CD4-positive, alpha-beta T cell (primary cell): ENCODE measurements at regions not wholly inside any gene's neighbourhood (a gene's known extent, or its start where the extent isn't known, plus 50 kb on each side); places are given as distances from the start of the nearest gene placed in this dataset.

Experiments used
- ATAC-seq: fragments of 200-7000 bp; cut with Tn5 transposase; one replicate; pipeline ENCODE4 v1.10.0; 2022; ENCODE audit warnings: mild to moderate bottlenecking; ENCODE audit not compliant: poor library complexity
- CTCF ChIA-PET: fragments of 350-600 bp; sonication (Branson Sonifier 250); formaldehyde crosslinking; loops from one replicate; lab custom pipeline; 2021; ENCODE audit warnings: antibody characterized with exemption, inconsistent platforms; lab: Charles Lee
- POLR2A ChIA-PET: fragments of 350-600 bp; sonication (Branson Sonifier 250); formaldehyde crosslinking; loops from one replicate; lab custom pipeline; 2021; ENCODE audit warnings: antibody characterized with exemption, inconsistent platforms; lab: Charles Lee
- DNase-seq, 14 experiments: peaks; one replicate each; pipeline ENCODE4 v3.0.0-alpha.2; 2013 to 2020; ENCODE audit warnings: mixed read lengths in 2 of 14
- H3K27ac ChIP-seq, 2 donors: one replicate each; pipeline versions ENCODE4 v1.5.1 to v1.7.0; 2013; ENCODE audit warnings: low read length in 2 of 2, low read depth in 1 of 2, mild to moderate bottlenecking in 1 of 2
- H3K27me3 ChIP-seq, 2 experiments: 1 replicate in 1 of 2; 2 replicates in 1 of 2; pipeline versions ENCODE4 v1.6.1 to v1.7.0; 2013; ENCODE audit warnings: low read length in 2 of 2, control low read depth in 1 of 2, mild to moderate bottlenecking in 1 of 2, moderate library complexity in 1 of 2; ENCODE audit not compliant: insufficient read depth in 2 of 2, control insufficient read depth in 1 of 2
- H3K36me3 ChIP-seq: one replicate; pipeline ENCODE4 v1.6.1; 2013; ENCODE audit warnings: low read length, control low read depth; ENCODE audit not compliant: insufficient read depth
- H3K4me1 ChIP-seq: one replicate; pipeline ENCODE4 v1.6.1; 2013; ENCODE audit warnings: low read length, control low read depth; ENCODE audit not compliant: insufficient read depth
- H3K4me3 ChIP-seq: one replicate; pipeline ENCODE4 v1.5.1; 2013; ENCODE audit warnings: mild to moderate bottlenecking, low read length, moderate library complexity
- H3K9me3 ChIP-seq, 2 experiments: 1 replicate in 1 of 2; 2 replicates in 1 of 2; pipeline versions ENCODE4 v1.6.1 to v1.7.0; 2013; ENCODE audit warnings: low read length in 2 of 2, mild to moderate bottlenecking in 2 of 2, control low read depth in 1 of 2, moderate library complexity in 1 of 2; ENCODE audit not compliant: control insufficient read depth in 1 of 2, insufficient read depth in 1 of 2
- H3K27ac Mint-ChIP-seq: one replicate; pipeline ENCODE4 v1.8.0; 2020; ENCODE audit warnings: mixed read lengths
- H3K27me3 Mint-ChIP-seq: one replicate; pipeline ENCODE4 v1.8.0; 2021; ENCODE audit warnings: mixed read lengths
- H3K36me3 Mint-ChIP-seq: one replicate; pipeline ENCODE4 v1.8.0; 2021; ENCODE audit warnings: low read depth, mixed read lengths
- H3K4me1 Mint-ChIP-seq: one replicate; pipeline ENCODE4 v1.8.0; 2021; ENCODE audit warnings: low read depth, mixed read lengths
- H3K4me3 Mint-ChIP-seq: one replicate; pipeline ENCODE4 v1.8.0; 2020; ENCODE audit warnings: mild to moderate bottlenecking, mixed read lengths
- H3K9me3 Mint-ChIP-seq: one replicate; pipeline ENCODE4 v1.8.0; 2020; ENCODE audit warnings: mixed read lengths
- intact Hi-C, 2 experiments: fragments of 100-400 bp; cut with DNase I in 1 of 2; cut with micrococcal nuclease in 1 of 2; formaldehyde crosslinking; loops; one replicate each; pipeline versions ENCODE4 v1.15.1 to v1.9.0; 2023 to 2025; cut with DNase I, micrococcal nuclease
- TF ChIP-seq, protein P1 (sequence below): fragments of 200-600 bp; IDR thresholded peaks from one replicate; pipeline ENCODE4 v1.8.0; 2022; ENCODE audit warnings: antibody characterized with exemption, mild to moderate bottlenecking

DNA sequence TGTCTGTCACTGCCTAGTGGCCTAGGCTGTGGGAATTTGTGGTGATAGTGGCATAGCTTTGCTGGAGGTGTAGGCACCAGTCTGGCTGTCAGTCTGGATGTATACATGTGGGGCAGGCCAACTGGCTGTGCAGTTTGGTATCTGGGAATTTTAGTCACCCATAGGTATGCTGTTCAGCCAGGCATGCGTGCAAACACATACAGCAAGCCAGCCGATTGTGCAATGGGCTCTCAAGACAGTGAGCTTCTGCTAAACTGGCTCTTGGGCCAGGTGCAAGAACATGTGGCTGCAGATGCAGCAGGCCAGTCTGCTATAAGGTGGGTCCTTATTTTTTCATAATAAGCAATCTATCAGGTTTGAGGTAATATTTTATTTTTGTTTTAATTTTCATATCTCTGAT lies 87.1 kb upstream of the PLSCR5 start:
- no peak for ATAC-seq
- Mint-ChIP-seq H3K36me3 (no peaks in the 10 kb centered on the region), H3K4me3 (no peak overlapping the region), H3K27me3 (no peaks in the 10 kb centered on the region), H3K27ac (no peak overlapping the region), H3K9me3 (peaks cover 20% of the 10 kb centered on the region), H3K4me1 (no peaks in the 10 kb centered on the region)
- Histone ChIP-seq H3K4me1 (no peaks in the 10 kb centered on the region), H3K4me3 (no peak overlapping the region), H3K9me3 (peaks cover 0 to 3% of the 10 kb centered on the region in 2 experiments), H3K36me3 (no peaks in the 10 kb centered on the region), H3K27ac (no peak overlapping the region), H3K27me3 (no peaks in the 10 kb centered on the region)
- POLR2A ChIA-PET: no interaction called here
- CTCF ChIA-PET: no interaction called here
- intact Hi-C loops: no loop called here
- TF ChIP-seq, protein P1, sequence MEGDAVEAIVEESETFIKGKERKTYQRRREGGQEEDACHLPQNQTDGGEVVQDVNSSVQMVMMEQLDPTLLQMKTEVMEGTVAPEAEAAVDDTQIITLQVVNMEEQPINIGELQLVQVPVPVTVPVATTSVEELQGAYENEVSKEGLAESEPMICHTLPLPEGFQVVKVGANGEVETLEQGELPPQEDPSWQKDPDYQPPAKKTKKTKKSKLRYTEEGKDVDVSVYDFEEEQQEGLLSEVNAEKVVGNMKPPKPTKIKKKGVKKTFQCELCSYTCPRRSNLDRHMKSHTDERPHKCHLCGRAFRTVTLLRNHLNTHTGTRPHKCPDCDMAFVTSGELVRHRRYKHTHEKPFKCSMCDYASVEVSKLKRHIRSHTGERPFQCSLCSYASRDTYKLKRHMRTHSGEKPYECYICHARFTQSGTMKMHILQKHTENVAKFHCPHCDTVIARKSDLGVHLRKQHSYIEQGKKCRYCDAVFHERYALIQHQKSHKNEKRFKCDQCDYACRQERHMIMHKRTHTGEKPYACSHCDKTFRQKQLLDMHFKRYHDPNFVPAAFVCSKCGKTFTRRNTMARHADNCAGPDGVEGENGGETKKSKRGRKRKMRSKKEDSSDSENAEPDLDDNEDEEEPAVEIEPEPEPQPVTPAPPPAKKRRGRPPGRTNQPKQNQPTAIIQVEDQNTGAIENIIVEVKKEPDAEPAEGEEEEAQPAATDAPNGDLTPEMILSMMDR: no peak
- no peak for DNase-seq

DNA sequence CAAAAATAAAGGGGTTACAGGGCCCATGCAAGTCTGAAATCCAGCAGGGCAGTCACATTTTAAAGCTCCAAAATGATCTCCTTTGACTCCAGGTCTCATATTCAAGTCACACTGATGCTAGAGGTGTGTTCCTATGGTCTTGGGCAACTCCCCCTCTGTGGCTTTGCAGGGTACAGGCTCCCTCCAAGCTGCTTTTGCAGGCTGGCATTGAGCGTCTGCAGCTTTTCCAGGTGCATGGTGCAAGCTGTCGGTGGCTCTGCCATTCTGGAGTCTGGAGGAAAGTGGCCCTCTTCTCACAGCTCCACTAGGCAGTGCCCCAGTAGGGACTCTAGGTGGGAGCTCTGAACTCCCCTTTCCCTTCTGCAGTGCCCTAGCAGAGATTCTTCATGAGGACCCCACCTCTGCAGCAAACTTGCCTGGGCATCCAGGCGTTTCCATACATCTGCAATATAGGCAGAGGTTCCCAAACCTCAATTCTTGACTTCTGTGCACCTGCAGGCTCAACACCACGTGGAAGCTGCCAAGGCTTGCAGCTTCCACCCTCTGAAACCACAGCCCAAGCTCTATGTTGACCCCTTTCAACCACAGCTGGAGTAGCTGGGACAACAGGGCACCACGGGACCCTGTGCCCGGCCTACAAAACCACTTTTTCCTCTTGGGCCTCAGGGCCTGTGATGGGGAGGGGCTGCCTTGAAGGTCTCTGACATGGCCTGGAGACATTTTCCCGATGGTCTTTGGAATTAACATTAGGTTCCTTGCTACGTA lies 80.1 kb upstream of the PLSCR5 start:
- H3K36me3 ChIP-seq: no peaks in the 10 kb centered on the region
- CTCF ChIA-PET: no interaction called here
- Mint-ChIP-seq H3K4me3 (no peak overlapping the region), H3K9me3 (peaks cover 7% of the 10 kb centered on the region), H3K27ac (no peak overlapping the region), H3K36me3 (no peaks in the 10 kb centered on the region), H3K4me1 (no peaks in the 10 kb centered on the region), H3K27me3 (no peaks in the 10 kb centered on the region)
- ATAC-seq (no peak), DNase-seq (no peak)
- H3K9me3 ChIP-seq: peaks cover 0 to 3% of the 10 kb centered on the region in 2 experiments
- POLR2A ChIA-PET: no interaction called here
- H3K4me1 ChIP-seq: no peaks in the 10 kb centered on the region
- TF ChIP-seq, protein P1: no peak
- no peak overlapping the region for H3K4me3 ChIP-seq
- no peaks in the 10 kb centered on the region for H3K27me3 ChIP-seq
- no peak overlapping the region for H3K27ac ChIP-seq
- intact Hi-C loops: no loop called here

DNA sequence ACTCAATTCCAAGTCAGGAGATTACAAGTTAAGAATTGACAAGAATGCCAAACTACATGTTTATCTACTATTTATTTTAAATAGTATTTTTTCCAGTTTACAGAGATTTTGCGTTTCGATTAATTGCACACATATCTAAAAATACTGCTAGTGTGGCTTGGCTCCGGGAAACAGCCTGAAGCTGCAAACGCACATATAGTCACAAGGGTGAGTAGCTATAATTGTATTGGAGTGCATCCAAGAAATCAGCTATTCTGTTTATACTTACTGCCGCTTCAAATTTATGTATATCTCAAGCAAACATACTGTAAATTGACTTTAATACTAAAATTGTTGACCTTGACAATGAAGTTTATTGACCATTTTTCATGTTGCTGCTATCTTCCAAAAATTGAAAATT lies 77.0 kb upstream of the PLSCR5 start:
- ATAC-seq: no peak
- H3K27me3 Mint-ChIP-seq: no peaks in the 10 kb centered on the region
- no peaks in the 10 kb centered on the region for H3K4me1 Mint-ChIP-seq
- Histone ChIP-seq H3K36me3 (no peaks in the 10 kb centered on the region), H3K4me1 (no peaks in the 10 kb centered on the region), H3K4me3 (no peak overlapping the region), H3K27ac (no peak overlapping the region), H3K27me3 (no peaks in the 10 kb centered on the region), H3K9me3 (peaks cover 0 to 3% of the 10 kb centered on the region in 2 experiments)
- POLR2A ChIA-PET: no interaction called here
- intact Hi-C loops: no loop called here
- H3K27ac Mint-ChIP-seq: no peak overlapping the region
- H3K4me3 Mint-ChIP-seq: no peak overlapping the region
- CTCF ChIA-PET: no interaction called here
- TF ChIP-seq, protein P1: no peak
- no peaks in the 10 kb centered on the region for H3K9me3 Mint-ChIP-seq
- H3K36me3 Mint-ChIP-seq: no peaks in the 10 kb centered on the region
- DNase-seq: no peak
